ENCODE measurements at regions not wholly inside any gene's neighbourhood (a gene's known extent, or its start where the extent isn't known, plus 50 kb on each side); places are given as distances from the start of the nearest gene placed in this dataset.

- DNase-seq: no peak
- Histone ChIP-seq H3F3A (ENCODE audit: insufficient read depth, low read depth) (no peaks in the 10 kb centered on the region), H3K79me2 (ENCODE audit: low read depth) (no peaks in the 10 kb centered on the region), H3K27me3 (ENCODE audit: insufficient read depth, low read depth) (0 out of 2 replicates have a peak, but pooled peaks cover 2% of the 10 kb centered on the region), H4K20me1 (ENCODE audit: insufficient read depth) (no peaks in the 10 kb centered on the region), H3K9me3 (ENCODE audit: insufficient read depth, low read depth) (no peaks in the 10 kb centered on the region), H3K36me3 (ENCODE audit: low read depth) (no peaks in the 10 kb centered on the region), H3K4me2 (no peak overlapping the region), H2AFZ (no peak overlapping the region), H3K4me1 (replicated peaks; ENCODE audit: insufficient read depth) (no peaks in the 10 kb centered on the region), H3K9me2 (ENCODE audit: insufficient read depth) (no peaks in the 10 kb centered on the region), H3K27ac (no peak overlapping the region), H3K4me3 (no peak overlapping the region)
- intact Hi-C loops (cut with micrococcal nuclease; ENCODE audit: unreplicated experiment): no loop called here
- POLR2A ChIA-PET (ENCODE audit: unreplicated experiment): no interaction called here
- CTCF ChIA-PET: no interaction called here
- no TSS peak for BruUV-seq (replicated peaks)
- TF ChIP-seq EZH2 (IDR thresholded peaks at IDR 0.05; ENCODE audit: low read depth): no peak
- TF ChIP-seq CTCF (conservative IDR thresholded peaks at IDR 0.05): no peak
Measured at GRCh38 chr4:18077808-18078207, 56.3 kb upstream of the LCORL start.

GRCh38 chr4:18075823-18076433 is 54.4 kb upstream of the LCORL start:
- Histone ChIP-seq H3K27ac (no peak overlapping the region), H3K4me1 (replicated peaks; ENCODE audit: insufficient read depth) (no peaks in the 10 kb centered on the region), H4K20me1 (ENCODE audit: insufficient read depth) (no peaks in the 10 kb centered on the region), H3F3A (ENCODE audit: insufficient read depth, low read depth) (no peaks in the 10 kb centered on the region), H3K36me3 (ENCODE audit: low read depth) (no peaks in the 10 kb centered on the region), H3K9me2 (ENCODE audit: insufficient read depth) (no peaks in the 10 kb centered on the region), H3K4me2 (no peak overlapping the region; the same call in 1 of the 2 replicates), H3K79me2 (ENCODE audit: low read depth) (no peaks in the 10 kb centered on the region), H3K4me3 (no peak overlapping the region), H2AFZ (no peak overlapping the region; the same call in 1 of the 2 replicates), H3K9me3 (ENCODE audit: insufficient read depth, low read depth) (no peaks in the 10 kb centered on the region), H3K27me3 (ENCODE audit: insufficient read depth, low read depth) (0 out of 2 replicates have a peak, but pooled peaks cover 2% of the 10 kb centered on the region)
- TF ChIP-seq EZH2 (IDR thresholded peaks at IDR 0.05; ENCODE audit: low read depth): no peak
- peak; percentile 57 for TF ChIP-seq CTCF (conservative IDR thresholded peaks at IDR 0.05)
- intact Hi-C loops (cut with micrococcal nuclease; ENCODE audit: unreplicated experiment): no loop called here
- DNase-seq: peak in 1 of 2 experiments; percentile 2
- POLR2A ChIA-PET (ENCODE audit: unreplicated experiment): no interaction called here
- BruUV-seq (replicated peaks): no TSS peak
- CTCF ChIA-PET: no interaction called here

- Histone ChIP-seq H3K79me2 (ENCODE audit: low read depth) (no peaks in the 10 kb centered on the region), H3K4me2 (no peak overlapping the region), H3K36me3 (ENCODE audit: low read depth) (no peaks in the 10 kb centered on the region), H3K9me3 (ENCODE audit: insufficient read depth, low read depth) (no peaks in the 10 kb centered on the region), H3K27ac (no peak overlapping the region), H3K27me3 (ENCODE audit: insufficient read depth, low read depth) (no peaks in the 10 kb centered on the region), H3F3A (ENCODE audit: insufficient read depth, low read depth) (no peaks in the 10 kb centered on the region), H3K4me1 (replicated peaks; ENCODE audit: insufficient read depth) (no peaks in the 10 kb centered on the region), H4K20me1 (ENCODE audit: insufficient read depth) (no peaks in the 10 kb centered on the region), H2AFZ (no peak overlapping the region), H3K9me2 (ENCODE audit: insufficient read depth) (no peaks in the 10 kb centered on the region), H3K4me3 (no peak overlapping the region)
- DNase-seq: no peak
- no TSS peak for BruUV-seq (replicated peaks)
- ChIA-PET CTCF (no interaction called here), POLR2A (ENCODE audit: unreplicated experiment) (no interaction called here)
- TF ChIP-seq CTCF (conservative IDR thresholded peaks at IDR 0.05): no peak
- no peak for TF ChIP-seq EZH2 (IDR thresholded peaks at IDR 0.05; ENCODE audit: low read depth)
- intact Hi-C loops (cut with micrococcal nuclease; ENCODE audit: unreplicated experiment): no loop called here
Measured at GRCh38 chr4:18071894-18072293, 50.3 kb upstream of the LCORL start.

Data from PC-9 (cell line).